CD14-positive monocyte (primary cell): ENCODE measurements at regions not wholly inside any gene's neighbourhood (a gene's known extent, or its start where the extent isn't known, plus 50 kb on each side); places are given as distances from the start of the nearest gene placed in this dataset.

Experiments
- DNase-seq, 3 donors: peaks; one replicate each; pipeline ENCODE4 v3.0.0-alpha.2; 2011 to 2022
- H2AFZ ChIP-seq: 2 replicates; pipeline ENCODE4 v1.6.0; 2012; ENCODE audit warnings: mild to moderate bottlenecking, low read depth, low read length, inconsistent platforms; ENCODE audit not compliant: insufficient read depth, poor library complexity, severe bottlenecking
- H3K27ac ChIP-seq, 2 donors: 1 replicate in 1 of 2; 2 replicates in 1 of 2; pipeline ENCODE4 v1.5.1; 2012 to 2013; ENCODE audit warnings: low read length in 2 of 2, control low read depth in 1 of 2, inconsistent platforms in 1 of 2, low read depth in 1 of 2, mild to moderate bottlenecking in 1 of 2
- H3K27me3 ChIP-seq, 2 donors: one replicate each; pipeline versions ENCODE4 v1.6.0 to v1.6.1; 2011 to 2013; ENCODE audit warnings: low read length in 2 of 2; ENCODE audit not compliant: control insufficient read depth in 2 of 2, insufficient read depth in 2 of 2
- H3K36me3 ChIP-seq, 2 donors: replicated peaks in 1 of 2; 1 replicate in 1 of 2; 2 replicates in 1 of 2; pipeline versions ENCODE4 v1.5.1 to v1.6.1; 2012 to 2013; ENCODE audit warnings: low read length in 2 of 2, control low read depth in 1 of 2, inconsistent platforms in 1 of 2, mild to moderate bottlenecking in 1 of 2; ENCODE audit not compliant: insufficient read depth in 2 of 2, control insufficient read depth in 1 of 2
- H3K4me1 ChIP-seq, 2 donors: 1 replicate in 1 of 2; 2 replicates in 1 of 2; pipeline versions ENCODE4 v1.5.1 to v1.6.1; 2012 to 2013; ENCODE audit warnings: low read length in 2 of 2, control low read depth in 1 of 2, inconsistent platforms in 1 of 2, mild to moderate bottlenecking in 1 of 2, moderate library complexity in 1 of 2; ENCODE audit not compliant: insufficient read depth in 2 of 2, control insufficient read depth in 1 of 2
- H3K4me2 ChIP-seq: replicated peaks from 2 replicates; pipeline ENCODE3; 2012; ENCODE audit warnings: low read length, moderate library complexity, mild to moderate bottlenecking; ENCODE audit not compliant: poor library complexity, severe bottlenecking; ENCODE audit errors: extremely low read depth
- H3K4me3 ChIP-seq, 3 experiments: fragments of 200-600 bp in 1 of 3; sonication (generic) in 1 of 3; replicated peaks in 1 of 3; 1 replicate in 2 of 3; 2 replicates in 1 of 3; pipeline ENCODE4 v1.5.1; 2011 to 2013; ENCODE audit warnings: low read length in 3 of 3, mild to moderate bottlenecking in 3 of 3, control low read depth in 2 of 3, low read depth in 2 of 3, inconsistent platforms in 1 of 3, moderate library complexity in 1 of 3
- H3K79me2 ChIP-seq: 2 replicates; pipeline ENCODE4 v1.6.0; 2012; ENCODE audit warnings: mild to moderate bottlenecking, control low read depth, inconsistent platforms, low read length, moderate library complexity; ENCODE audit not compliant: insufficient read depth
- H3K9ac ChIP-seq: 2 replicates; pipeline ENCODE4 v1.6.0; 2017; ENCODE audit warnings: low read length, mild to moderate bottlenecking; ENCODE audit not compliant: insufficient read depth, poor library complexity, severe bottlenecking
- H3K9me3 ChIP-seq, 2 donors: replicated peaks in 1 of 2; 1 replicate in 1 of 2; 2 replicates in 1 of 2; pipeline versions ENCODE4 v1.5.1 to v1.6.1; 2012 to 2013; ENCODE audit warnings: low read length in 2 of 2, control low read depth in 1 of 2; ENCODE audit not compliant: control insufficient read depth in 1 of 2, insufficient read depth in 1 of 2
- H4K20me1 ChIP-seq: 2 replicates; pipeline ENCODE4 v1.6.0; 2012; ENCODE audit warnings: mild to moderate bottlenecking, low read length, control low read depth, moderate library complexity; ENCODE audit not compliant: insufficient read depth
- H3K27ac Mint-ChIP-seq, 7 donors: one replicate each; pipeline ENCODE4 v1.8.0; 2020; ENCODE audit warnings: mild to moderate bottlenecking in 7 of 7, mixed read lengths in 7 of 7, moderate library complexity in 6 of 7, inconsistent platforms in 2 of 7
- H3K27me3 Mint-ChIP-seq, 3 donors: one replicate each; pipeline ENCODE4 v1.8.0; 2021 to 2022; ENCODE audit warnings: low read depth in 3 of 3, mild to moderate bottlenecking in 3 of 3, mixed read lengths in 3 of 3, moderate library complexity in 3 of 3, inconsistent platforms in 1 of 3
- H3K36me3 Mint-ChIP-seq, 2 donors: one replicate each; pipeline ENCODE4 v1.8.0; 2020; ENCODE audit warnings: mixed read lengths in 2 of 2, inconsistent platforms in 1 of 2, mild to moderate bottlenecking in 1 of 2
- H3K4me1 Mint-ChIP-seq: one replicate; pipeline ENCODE4 v1.8.0; 2020; ENCODE audit warnings: mild to moderate bottlenecking, mixed read lengths
- H3K4me3 Mint-ChIP-seq, 2 donors: one replicate each; pipeline ENCODE4 v1.8.0; 2020; ENCODE audit warnings: mild to moderate bottlenecking in 2 of 2, mixed read lengths in 2 of 2, moderate library complexity in 1 of 2
- H3K9me3 Mint-ChIP-seq, 7 donors: one replicate each; pipeline ENCODE4 v1.8.0; 2020 to 2022; ENCODE audit warnings: mixed read lengths in 7 of 7, mild to moderate bottlenecking in 6 of 7, moderate library complexity in 6 of 7, inconsistent platforms in 2 of 7
- WGBS: methylation state at CpG from one replicate; pipeline ENCODE4 v1.1.5; 2013; ENCODE audit warnings: missing lambda C conversion rate; ENCODE audit not compliant: insufficient coverage; 5-methylcytosine and 5-hydroxymethylcytosine counted together
- intact Hi-C, 2 donors: fragments of 100-400 bp; cut with micrococcal nuclease; formaldehyde crosslinking; loops; one replicate each; pipeline versions ENCODE4 v1.15.0 to v1.15.1; 2023
- TF ChIP-seq, protein P1 (sequence below): fragments of 200-600 bp; IDR thresholded peaks from one replicate; pipeline ENCODE4 v1.8.0; 2022; ENCODE audit warnings: antibody characterized with exemption, mild to moderate bottlenecking

DNA sequence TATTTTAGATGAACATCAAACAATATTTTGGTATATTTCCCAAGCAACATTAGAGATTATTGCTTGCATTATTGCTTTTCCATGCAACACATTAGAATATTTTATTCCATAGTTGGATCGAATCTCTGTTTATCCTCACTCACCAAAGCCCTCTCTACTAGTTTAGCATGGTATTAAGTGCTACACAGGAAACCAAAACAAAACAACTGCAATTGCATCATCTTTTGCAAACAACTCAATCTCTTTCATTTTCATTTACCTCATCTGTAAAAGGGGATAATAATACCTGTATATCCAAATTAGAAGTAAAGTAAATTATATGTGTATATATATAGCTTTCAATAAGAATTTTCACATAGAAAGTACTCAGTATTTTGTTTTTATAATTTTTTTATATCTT, 147.8 kb upstream of the PCDH9 start:
- Histone ChIP-seq H3K9me3 (peaks cover 8 to 16% of the 10 kb centered on the region in 2 donors), H3K4me2 (no peak overlapping the region), H4K20me1 (no peaks in the 10 kb centered on the region), H3K36me3 (no peaks in the 10 kb centered on the region), H3K79me2 (no peaks in the 10 kb centered on the region), H3K9ac (no peak overlapping the region), H3K27me3 (no peaks in the 10 kb centered on the region), H3K4me3 (no peak overlapping the region), H3K4me1 (no peaks in the 10 kb centered on the region), H2AFZ (no peak overlapping the region), H3K27ac (no peak overlapping the region)
- no peak for DNase-seq
- H3K27me3 Mint-ChIP-seq: no peaks in the 10 kb centered on the region
- H3K36me3 Mint-ChIP-seq: no peaks in the 10 kb centered on the region
- no peaks in the 10 kb centered on the region for H3K4me1 Mint-ChIP-seq
- intact Hi-C loops: no loop called here
- H3K9me3 Mint-ChIP-seq: peaks cover 0 to 10% (median 8%) of the 10 kb centered on the region in 7 donors
- TF ChIP-seq, protein P1, sequence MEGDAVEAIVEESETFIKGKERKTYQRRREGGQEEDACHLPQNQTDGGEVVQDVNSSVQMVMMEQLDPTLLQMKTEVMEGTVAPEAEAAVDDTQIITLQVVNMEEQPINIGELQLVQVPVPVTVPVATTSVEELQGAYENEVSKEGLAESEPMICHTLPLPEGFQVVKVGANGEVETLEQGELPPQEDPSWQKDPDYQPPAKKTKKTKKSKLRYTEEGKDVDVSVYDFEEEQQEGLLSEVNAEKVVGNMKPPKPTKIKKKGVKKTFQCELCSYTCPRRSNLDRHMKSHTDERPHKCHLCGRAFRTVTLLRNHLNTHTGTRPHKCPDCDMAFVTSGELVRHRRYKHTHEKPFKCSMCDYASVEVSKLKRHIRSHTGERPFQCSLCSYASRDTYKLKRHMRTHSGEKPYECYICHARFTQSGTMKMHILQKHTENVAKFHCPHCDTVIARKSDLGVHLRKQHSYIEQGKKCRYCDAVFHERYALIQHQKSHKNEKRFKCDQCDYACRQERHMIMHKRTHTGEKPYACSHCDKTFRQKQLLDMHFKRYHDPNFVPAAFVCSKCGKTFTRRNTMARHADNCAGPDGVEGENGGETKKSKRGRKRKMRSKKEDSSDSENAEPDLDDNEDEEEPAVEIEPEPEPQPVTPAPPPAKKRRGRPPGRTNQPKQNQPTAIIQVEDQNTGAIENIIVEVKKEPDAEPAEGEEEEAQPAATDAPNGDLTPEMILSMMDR: no peak
- no peak overlapping the region for H3K4me3 Mint-ChIP-seq
- WGBS: no CpG with 5 or more reads among the region's 1 CpG
- no peak overlapping the region for H3K27ac Mint-ChIP-seq

DNA sequence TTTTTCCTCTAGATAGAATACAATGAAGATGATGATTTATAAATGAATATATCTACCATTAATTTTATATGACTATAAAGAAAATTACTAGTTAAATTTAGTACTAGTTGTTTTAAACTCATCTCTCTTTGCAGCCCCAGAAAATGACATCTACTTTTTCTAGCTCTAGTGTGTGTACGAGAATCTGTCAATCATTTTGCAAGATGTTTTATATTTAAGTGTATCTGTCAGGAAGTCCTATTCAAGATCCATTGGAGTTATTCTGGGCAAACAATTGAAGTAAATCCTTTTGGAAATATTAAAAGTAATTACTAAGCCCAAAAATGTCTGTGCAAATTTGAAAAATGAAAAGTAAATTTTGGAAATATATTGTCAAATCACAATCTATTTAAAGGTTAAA, 144.3 kb upstream of the PCDH9 start:
- Mint-ChIP-seq H3K27ac (no peak overlapping the region), H3K4me3 (no peak overlapping the region), H3K27me3 (peaks cover 0 to 1% (median 0%) of the 10 kb centered on the region in 3 donors), H3K4me1 (no peaks in the 10 kb centered on the region), H3K9me3 (peaks cover 0 to 5% (median 1%) of the 10 kb centered on the region in 7 donors), H3K36me3 (no peaks in the 10 kb centered on the region)
- no peak overlapping the region for H2AFZ ChIP-seq
- no peak overlapping the region for H3K4me2 ChIP-seq
- intact Hi-C loops: no loop called here
- no peak overlapping the region for H3K27ac ChIP-seq
- H3K36me3 ChIP-seq: no peaks in the 10 kb centered on the region
- H4K20me1 ChIP-seq: no peaks in the 10 kb centered on the region
- no peaks in the 10 kb centered on the region for H3K27me3 ChIP-seq
- H3K4me3 ChIP-seq: no peak overlapping the region
- H3K79me2 ChIP-seq: no peaks in the 10 kb centered on the region
- DNase-seq: no peak
- H3K9me3 ChIP-seq: peaks cover 1 to 2% of the 10 kb centered on the region in 2 donors
- no peaks in the 10 kb centered on the region for H3K4me1 ChIP-seq
- H3K9ac ChIP-seq: no peak overlapping the region
- TF ChIP-seq, protein P1: no peak
- WGBS: no CpG with 5 or more reads among the region's 1 CpG
